MM.1S (cell line): ENCODE measurements at regions not wholly inside any gene's neighbourhood (a gene's known extent, or its start where the extent isn't known, plus 50 kb on each side); places are given as distances from the start of the nearest gene placed in this dataset.

Experiments used
- CTCF ChIP-seq: fragments of 300-600 bp; sonication (generic); IDR thresholded peaks from 2 replicates; pipeline ENCODE4 v1.5.1; 2016; ENCODE audit warnings: antibody characterized with exemption, low read length, mixed read lengths
- EZH2 ChIP-seq: fragments of 300-600 bp; sonication (generic); optimal IDR thresholded peaks from 2 replicates; pipeline ENCODE3; 2017; ENCODE audit warnings: low read depth, mild to moderate bottlenecking, antibody characterized with exemption, low read length, mixed read lengths
- EZH2phosphoT487 ChIP-seq: fragments of 300-600 bp; sonication (generic); IDR thresholded peaks from 2 replicates; pipeline ENCODE4 v1.6.1; 2018; ENCODE audit warnings: antibody characterized with exemption, low read length

- TF ChIP-seq CTCF (no peak), EZH2phosphoT487 (no peak), EZH2 (no peak)
Measured at GRCh38 chr13:47592256-47592655, 408.8 kb downstream of the SUCLA2 start.
